Fibroblast of mammary gland (primary cell): ENCODE measurements at regions not wholly inside any gene's neighbourhood (a gene's known extent, or its start where the extent isn't known, plus 50 kb on each side); places are given as distances from the start of the nearest gene placed in this dataset.
A peak's percentile ranks its signal among the peaks of the same experiment; 100 is the strongest.
"Not testable (repeated sequence)": the region's sequence is repeated elsewhere in the genome, so short reads cannot be mapped to it uniquely, and the experiment has no call there.

Source experiments
- DNase-seq: peaks from one replicate; pipeline ENCODE4 v3.0.0-alpha.2; 2010; ENCODE audit warnings: low read depth
- H3K4me3 ChIP-seq: 2 replicates; pipeline ENCODE4 v1.5.1; 2011; ENCODE audit warnings: low read depth, mild to moderate bottlenecking, low read length, moderate library complexity; ENCODE audit not compliant: control insufficient read depth
- TF ChIP-seq, protein P1 (sequence below): conservative IDR thresholded peaks from 2 replicates; pipeline ENCODE4 v1.5.1; 2011; ENCODE audit warnings: low read depth, low read length, inconsistent platforms; ENCODE audit not compliant: control insufficient read depth, insufficient read depth

DNA sequence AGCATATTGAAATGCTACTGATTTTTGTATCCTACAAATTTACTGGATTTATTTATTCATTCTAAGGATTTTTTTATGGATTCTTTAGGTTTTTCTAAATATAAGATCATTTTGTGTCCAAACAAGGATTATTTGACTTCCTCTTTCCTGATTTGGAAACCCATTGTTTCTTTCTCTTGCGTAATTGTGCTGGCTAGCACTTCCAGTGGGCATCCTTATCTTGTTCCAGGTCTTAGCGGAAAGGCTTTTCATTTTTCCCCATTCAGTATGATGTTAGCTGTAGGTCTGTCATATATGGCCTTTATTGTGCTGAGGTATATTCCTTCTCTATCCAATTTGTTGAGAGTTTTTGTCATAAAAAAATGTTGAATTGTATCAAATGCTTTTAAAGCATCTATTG is 57.2 kb upstream of the RHOJ start:
- DNase-seq = no peak

DNA sequence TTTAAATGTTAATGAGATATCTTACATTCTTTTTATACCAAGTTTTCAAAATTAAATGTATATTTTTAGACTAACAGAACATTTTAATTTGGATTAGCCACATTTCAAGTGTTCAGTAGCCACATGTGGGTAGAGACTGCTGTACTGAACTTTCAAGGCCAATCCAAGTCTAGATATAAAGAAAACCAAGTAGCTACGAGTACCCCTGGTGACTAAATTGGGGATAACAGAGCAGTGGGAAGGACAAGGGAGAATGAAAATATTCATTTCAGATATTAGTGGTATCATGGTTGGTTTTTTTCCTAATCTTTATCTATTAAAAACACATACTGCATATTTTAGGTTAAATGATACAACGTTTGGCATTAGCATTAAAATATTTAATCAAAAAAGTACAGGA is 69.4 kb upstream of the RHOJ start:
- TF ChIP-seq, protein P1, sequence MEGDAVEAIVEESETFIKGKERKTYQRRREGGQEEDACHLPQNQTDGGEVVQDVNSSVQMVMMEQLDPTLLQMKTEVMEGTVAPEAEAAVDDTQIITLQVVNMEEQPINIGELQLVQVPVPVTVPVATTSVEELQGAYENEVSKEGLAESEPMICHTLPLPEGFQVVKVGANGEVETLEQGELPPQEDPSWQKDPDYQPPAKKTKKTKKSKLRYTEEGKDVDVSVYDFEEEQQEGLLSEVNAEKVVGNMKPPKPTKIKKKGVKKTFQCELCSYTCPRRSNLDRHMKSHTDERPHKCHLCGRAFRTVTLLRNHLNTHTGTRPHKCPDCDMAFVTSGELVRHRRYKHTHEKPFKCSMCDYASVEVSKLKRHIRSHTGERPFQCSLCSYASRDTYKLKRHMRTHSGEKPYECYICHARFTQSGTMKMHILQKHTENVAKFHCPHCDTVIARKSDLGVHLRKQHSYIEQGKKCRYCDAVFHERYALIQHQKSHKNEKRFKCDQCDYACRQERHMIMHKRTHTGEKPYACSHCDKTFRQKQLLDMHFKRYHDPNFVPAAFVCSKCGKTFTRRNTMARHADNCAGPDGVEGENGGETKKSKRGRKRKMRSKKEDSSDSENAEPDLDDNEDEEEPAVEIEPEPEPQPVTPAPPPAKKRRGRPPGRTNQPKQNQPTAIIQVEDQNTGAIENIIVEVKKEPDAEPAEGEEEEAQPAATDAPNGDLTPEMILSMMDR = peak; percentile 35
- no peak overlapping the region for H3K4me3 ChIP-seq
- peak; percentile 6 for DNase-seq

More for the DNA sequence above, 57.2 kb upstream of the RHOJ start:
- TF ChIP-seq, protein P1 = no peak
- no peak overlapping the region for H3K4me3 ChIP-seq

DNA sequence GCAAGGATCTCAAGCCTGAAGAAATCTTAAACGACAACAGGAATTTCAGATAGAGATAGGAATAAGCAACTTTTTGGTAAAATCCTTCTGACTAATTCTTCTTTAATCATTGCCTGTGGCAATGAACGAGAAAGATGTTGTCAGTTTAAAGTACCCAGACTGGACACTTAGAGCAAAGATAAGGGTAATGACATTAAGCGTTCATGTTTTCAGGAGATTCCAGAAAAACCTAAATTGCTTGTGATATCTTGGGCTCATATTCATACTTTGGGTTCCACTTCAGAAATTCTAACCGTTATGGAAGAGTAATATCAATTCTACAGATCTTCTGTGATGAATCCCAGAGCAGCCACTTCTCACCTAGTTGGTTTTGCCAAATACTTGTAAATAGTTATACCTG is 73.7 kb upstream of the RHOJ start:
- H3K4me3 ChIP-seq = no peak overlapping the region
- DNase-seq = no peak
- TF ChIP-seq, protein P1 = no peak

DNA sequence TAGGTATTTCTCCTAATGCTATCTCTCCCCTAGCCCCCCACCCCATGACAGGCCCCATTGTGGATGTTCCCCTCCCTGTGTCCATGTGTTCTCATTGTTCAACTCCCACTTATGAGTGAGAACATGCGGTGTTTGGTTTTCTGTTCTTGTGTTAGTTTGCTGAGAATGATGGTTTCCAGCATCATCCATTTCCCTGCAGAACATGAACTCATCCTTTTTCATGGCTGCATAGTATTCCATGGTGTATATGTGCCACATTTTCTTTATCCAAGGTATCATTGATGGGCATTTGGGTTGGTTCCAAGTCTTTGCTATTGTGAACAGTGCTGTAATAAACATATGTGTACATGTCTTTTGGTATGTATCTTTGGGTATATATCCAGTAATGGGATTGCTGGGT is 61.2 kb upstream of the KCNH5 start:
- DNase-seq, H3K4me3 ChIP-seq: not testable (repeated sequence)

DNA sequence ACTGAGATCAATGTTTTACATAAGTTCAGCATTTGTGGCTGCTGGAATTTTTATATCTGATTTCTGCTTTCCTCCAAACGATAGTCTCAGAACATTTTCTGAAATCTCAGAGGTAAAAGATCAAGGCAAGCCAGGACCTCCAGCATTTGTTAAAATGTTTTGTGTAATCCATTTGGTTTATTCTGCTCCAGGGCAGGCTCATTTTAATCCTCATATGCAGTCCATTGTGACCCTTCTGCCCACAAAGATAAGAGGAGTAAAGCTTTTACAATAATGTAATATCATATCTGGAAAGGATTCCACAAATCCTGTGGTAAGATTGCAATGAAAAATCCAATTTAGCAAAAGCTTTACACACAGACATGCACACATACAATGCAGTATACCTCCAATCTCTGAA is 55.3 kb upstream of the KCNH5 start:
- DNase-seq = no peak
- TF ChIP-seq, protein P1 = no peak

DNA sequence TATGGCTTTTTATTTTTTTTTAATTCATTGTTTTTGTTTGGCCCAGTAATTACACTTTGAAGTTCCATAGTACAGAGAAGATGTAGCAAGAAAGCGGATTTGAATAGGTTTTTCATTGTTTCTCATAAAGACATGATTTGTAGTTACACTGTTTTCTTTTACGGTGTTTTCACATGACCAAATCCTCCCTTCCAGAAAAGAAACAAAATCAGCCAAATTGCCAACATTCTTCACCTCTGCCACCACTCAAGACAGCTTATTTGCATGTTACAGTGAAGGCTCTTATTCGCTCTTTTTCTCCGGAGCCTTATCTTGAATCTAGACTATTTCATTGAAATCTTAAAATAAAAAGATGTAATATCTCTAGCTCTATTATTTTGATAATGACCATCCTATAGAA is 50.9 kb upstream of the KCNH5 start:
- no peak for DNase-seq
- TF ChIP-seq, protein P1 = no peak
- H3K4me3 ChIP-seq = no peak overlapping the region

More for the DNA sequence above, 55.3 kb upstream of the KCNH5 start:
- H3K4me3 ChIP-seq = no peak overlapping the region
